ENCODE measurements at regions not wholly inside any gene's neighbourhood (a gene's known extent, or its start where the extent isn't known, plus 50 kb on each side); places are given as distances from the start of the nearest gene placed in this dataset.

GRCh38 chr6:133699741-133700385 lies 189.1 kb upstream of the TCF21 start:
- no peak overlapping the region for H3K27ac ChIP-seq (ENCODE audit: control insufficient read depth, insufficient read depth)

GRCh38 chr6:133701633-133702331 lies 187.1 kb upstream of the TCF21 start:
- no TSS peak for BruUV-seq (replicated peaks)
- H4K20me1 ChIP-seq (ENCODE audit: control insufficient read depth, insufficient read depth), result no peaks in the 10 kb centered on the region
- CTCF ChIA-PET, result no interaction called here
- H3K27ac ChIP-seq (ENCODE audit: control insufficient read depth, insufficient read depth), result no peak overlapping the region
- RAD21 ChIA-PET (ENCODE audit: unreplicated experiment), result no interaction called here
- no peak for ATAC-seq
- H3K27me3 ChIP-seq (replicated peaks in 1 of 2; ENCODE audit: control insufficient read depth in 2 of 2, insufficient read depth in 2 of 2, low read length in 1 of 2), result no peaks in the 10 kb centered on the region
- FAIRE-seq, result no peak
- no peaks in the 10 kb centered on the region for H3K9me3 ChIP-seq (replicated peaks; ENCODE audit: control insufficient read depth, insufficient read depth, low read length)
- H3K9ac ChIP-seq (ENCODE audit: control insufficient read depth, insufficient read depth, low read length), result no peak overlapping the region
- no peaks in the 10 kb centered on the region for H3K4me1 ChIP-seq (ENCODE audit: control insufficient read depth, insufficient read depth, low read length)
- SMC1A ChIA-PET (ENCODE audit: uncharacterized antibody, unreplicated experiment), result no interaction called here
- no peaks in the 10 kb centered on the region for H3K36me3 ChIP-seq (ENCODE audit: control insufficient read depth in 2 of 2, insufficient read depth in 2 of 2, low read length in 1 of 2)
- H2AFZ ChIP-seq (ENCODE audit: control insufficient read depth, low read depth, low read length), result no peak overlapping the region
- H3K4me3 ChIP-seq, result no peak overlapping the region
- POLR2A ChIA-PET, result no interaction called here
- H3K4me2 ChIP-seq (ENCODE audit: control insufficient read depth, insufficient read depth), result no peak overlapping the region
- H3K79me2 ChIP-seq (ENCODE audit: control insufficient read depth, insufficient read depth, low read length), result no peaks in the 10 kb centered on the region
- in situ Hi-C loops (cut with MboI), result no loop called here
- intact Hi-C loops (cut with micrococcal nuclease; ENCODE audit: unreplicated experiment), result no loop called here
- WGBS (ENCODE audit: insufficient coverage, insufficient replicate concordance, low lambda C conversion rate, missing lambda C conversion rate), result 16% methylated on average over 9 of the region's 9 CpGs
- no peak for DNase-seq (ENCODE audit: low read depth, low spot score)
- TF ChIP-seq FOS (IDR thresholded peaks at IDR 0.05; ENCODE audit: borderline replicate concordance, extremely low read depth, insufficient read length) (no peak), HDAC6 (IDR thresholded peaks at IDR 0.05; ENCODE audit: unreplicated experiment) (no peak), BRCA1 (IDR thresholded peaks at IDR 0.05; ENCODE audit: low read depth, low read length) (no peak), NKRF (conservative IDR thresholded peaks at IDR 0.05) (no peak), TCF12 (IDR thresholded peaks at IDR 0.05; ENCODE audit: low read depth, low read length) (no peak), IRF5 (IDR thresholded peaks at IDR 0.05; ENCODE audit: borderline replicate concordance) (no peak), CREM (IDR thresholded peaks at IDR 0.05; ENCODE audit: low read depth) (no peak), POU2F2 (IDR thresholded peaks at IDR 0.05; ENCODE audit: borderline replicate concordance, low read depth, low read length) (no peak)

More at GRCh38 chr6:133699741-133700385, 189.1 kb upstream of the TCF21 start:
- no peaks in the 10 kb centered on the region for H3K9me3 ChIP-seq (replicated peaks; ENCODE audit: control insufficient read depth, insufficient read depth, low read length)
- H3K36me3 ChIP-seq (ENCODE audit: control insufficient read depth in 2 of 2, insufficient read depth in 2 of 2, low read length in 1 of 2), result no peaks in the 10 kb centered on the region
- ChIA-PET CTCF (no interaction called here), RAD21 (ENCODE audit: unreplicated experiment) (no interaction called here), POLR2A (no interaction called here), SMC1A (ENCODE audit: uncharacterized antibody, unreplicated experiment) (no interaction called here)
- no peaks in the 10 kb centered on the region for H4K20me1 ChIP-seq (ENCODE audit: control insufficient read depth, insufficient read depth)
- H3K4me2 ChIP-seq (ENCODE audit: control insufficient read depth, insufficient read depth), result no peak overlapping the region
- H3K79me2 ChIP-seq (ENCODE audit: control insufficient read depth, insufficient read depth, low read length), result no peaks in the 10 kb centered on the region
- FAIRE-seq (no peak), DNase-seq (ENCODE audit: low read depth, low spot score) (no peak), ATAC-seq (no peak)
- H3K27me3 ChIP-seq (replicated peaks in 1 of 2; ENCODE audit: control insufficient read depth in 2 of 2, insufficient read depth in 2 of 2, low read length in 1 of 2), result no peaks in the 10 kb centered on the region
- no peak overlapping the region for H3K9ac ChIP-seq (ENCODE audit: control insufficient read depth, insufficient read depth, low read length)
- H2AFZ ChIP-seq (ENCODE audit: control insufficient read depth, low read depth, low read length), result no peak overlapping the region
- 33% methylated on average over 1 of the region's 1 CpG for WGBS (ENCODE audit: insufficient coverage, insufficient replicate concordance, low lambda C conversion rate, missing lambda C conversion rate)
- in situ Hi-C loops (cut with MboI) (no loop called here), intact Hi-C loops (cut with micrococcal nuclease; ENCODE audit: unreplicated experiment) (no loop called here)
- H3K4me1 ChIP-seq (ENCODE audit: control insufficient read depth, insufficient read depth, low read length), result no peaks in the 10 kb centered on the region
- TF ChIP-seq POLR2AphosphoS5 (IDR thresholded peaks at IDR 0.05; ENCODE audit: low read length), result no peak
- TF ChIP-seq WRNIP1 (IDR thresholded peaks at IDR 0.05; ENCODE audit: borderline replicate concordance, low read depth, low read length), result no peak
- TF ChIP-seq TAF1 (IDR thresholded peaks at IDR 0.05; ENCODE audit: borderline replicate concordance, low read depth, low read length), result no peak
- no TSS peak for BruUV-seq (replicated peaks)
- no peak overlapping the region for H3K4me3 ChIP-seq
